HG02588 (cell line): ENCODE measurements at regions not wholly inside any gene's neighbourhood (a gene's known extent, or its start where the extent isn't known, plus 50 kb on each side); places are given as distances from the start of the nearest gene placed in this dataset.
"Not testable (repeated sequence)": the region's sequence is repeated elsewhere in the genome, so short reads cannot be mapped to it uniquely, and the experiment has no call there.

Source experiments
- ATAC-seq: cut with Tn5 transposase; IDR thresholded peaks from one replicate; pipeline ENCODE4 v1.9.1; 2021; ENCODE audit warnings: mild to moderate bottlenecking, moderate library complexity; ENCODE audit not compliant: unreplicated experiment

DNA sequence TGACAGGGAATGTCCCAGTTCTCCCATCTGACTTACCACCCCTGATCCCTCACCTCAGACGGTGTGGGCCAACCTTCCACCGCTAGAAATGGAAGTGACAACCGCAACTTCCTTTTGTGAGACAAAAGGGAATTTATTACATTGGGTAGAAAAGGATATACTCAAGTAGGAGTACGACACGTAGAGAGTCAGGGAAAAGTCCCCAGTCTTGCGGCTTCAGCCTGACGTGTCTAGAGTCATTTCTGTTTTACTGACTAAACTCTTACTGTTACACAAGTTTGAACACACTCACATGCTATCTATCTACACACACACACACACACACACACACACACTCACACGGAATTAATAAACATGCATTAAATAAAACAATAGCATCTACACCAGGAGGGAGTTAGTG lies 178.9 kb downstream of the COPRS start:
- no peak for ATAC-seq

DNA sequence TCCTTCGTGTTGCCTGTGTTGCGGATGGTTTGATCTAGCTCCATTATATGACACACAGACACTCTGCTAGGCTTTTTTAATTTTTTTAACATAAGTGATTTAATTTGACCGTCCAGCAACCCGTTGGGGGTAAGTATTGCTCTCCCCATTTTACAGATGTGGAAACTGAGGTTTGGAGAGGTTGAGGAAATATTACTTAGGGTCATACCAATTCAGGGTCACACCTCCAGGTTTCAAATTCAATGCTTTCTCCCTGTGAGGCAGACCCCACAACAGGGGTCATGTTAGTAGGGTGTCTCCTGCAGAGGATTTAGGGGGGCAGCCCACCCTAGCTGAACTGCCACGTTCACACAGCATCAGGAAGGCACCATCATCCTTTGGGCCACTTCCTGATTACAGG lies 179.4 kb downstream of the COPRS start:
- ATAC-seq: no peak

DNA sequence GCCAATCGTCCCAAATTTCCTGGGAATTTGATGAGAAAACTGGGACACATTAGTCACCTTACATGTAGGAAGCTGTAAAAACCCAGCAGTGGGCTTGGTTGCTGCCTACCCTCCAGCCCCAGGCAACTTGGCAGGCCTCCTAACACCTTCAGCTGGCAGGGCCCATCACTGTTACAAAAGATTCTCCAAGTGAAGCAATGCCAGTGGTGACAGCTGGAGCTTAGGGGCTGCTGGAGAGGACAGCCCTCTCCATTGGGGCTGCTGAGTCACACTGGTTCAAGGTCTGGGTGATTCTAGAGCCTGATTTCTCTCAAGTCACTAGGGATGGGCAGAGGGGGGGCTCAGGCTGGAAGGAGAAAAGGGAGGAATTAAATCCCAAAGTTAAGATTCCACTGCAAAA lies 180.6 kb downstream of the COPRS start:
- no peak for ATAC-seq

DNA sequence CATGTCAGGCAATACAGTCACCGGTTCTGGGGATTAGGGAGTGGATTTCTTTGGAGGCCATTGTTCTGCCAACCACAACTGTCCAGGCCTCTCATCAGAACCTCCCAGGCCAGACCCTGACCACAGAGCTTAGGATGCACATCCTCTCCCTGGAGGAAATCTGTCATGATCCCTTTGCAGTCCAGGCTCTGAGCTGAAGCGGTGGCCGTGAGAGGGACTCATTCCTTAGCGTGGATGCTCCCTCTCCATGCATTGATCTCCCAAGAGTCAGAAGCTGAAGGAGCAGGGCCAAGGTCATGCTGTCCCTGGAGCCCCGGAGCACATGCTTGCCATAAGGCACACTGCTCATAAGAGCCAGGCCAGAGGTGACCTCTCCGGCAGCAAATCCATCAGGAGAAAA lies 181.4 kb downstream of the COPRS start:
- no peak for ATAC-seq

DNA sequence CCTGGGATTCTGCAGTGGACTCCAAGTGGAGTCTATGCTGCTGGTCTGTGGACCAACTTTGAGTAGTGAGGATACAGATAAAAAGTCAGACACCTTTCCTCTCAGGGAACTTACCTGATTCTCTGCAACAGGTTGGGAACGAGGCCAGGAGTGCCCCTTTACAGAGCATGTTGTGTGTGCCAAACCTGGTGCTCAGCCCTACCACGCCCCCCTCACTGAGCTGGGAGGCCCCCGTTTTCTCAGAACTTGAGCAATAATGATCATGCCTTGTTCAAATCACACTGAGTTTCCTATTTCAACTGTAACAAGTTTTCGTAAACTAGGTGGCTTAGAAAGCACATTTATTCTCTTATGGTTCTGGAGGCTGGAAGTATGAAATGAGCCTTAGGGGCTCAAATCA lies 182.0 kb downstream of the COPRS start:
- no peak for ATAC-seq

DNA sequence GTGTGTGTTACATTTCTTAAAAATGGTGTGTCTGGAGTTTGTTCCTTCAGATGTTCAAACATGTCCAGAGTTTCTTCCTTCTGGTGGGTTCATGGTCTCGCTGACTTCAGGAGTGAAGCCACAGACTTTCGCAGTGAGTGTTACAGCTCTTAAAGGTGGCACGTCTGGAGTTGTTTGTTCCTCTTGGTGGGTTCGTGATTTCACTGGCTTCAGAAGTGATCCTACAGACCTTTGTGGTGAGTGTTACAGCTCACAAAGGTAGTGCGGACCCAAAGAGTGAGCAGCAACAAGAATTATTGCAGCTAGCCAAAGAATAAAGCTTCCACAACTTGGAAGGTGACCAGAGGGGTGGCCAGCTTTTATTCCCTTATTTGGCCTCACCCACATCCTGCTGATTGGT lies 183.7 kb downstream of the COPRS start:
- not testable (repeated sequence) for ATAC-seq

- no peak for ATAC-seq
Observed at GRCh38 chr17:31674717-31675349, 184.2 kb downstream of the COPRS start.

DNA sequence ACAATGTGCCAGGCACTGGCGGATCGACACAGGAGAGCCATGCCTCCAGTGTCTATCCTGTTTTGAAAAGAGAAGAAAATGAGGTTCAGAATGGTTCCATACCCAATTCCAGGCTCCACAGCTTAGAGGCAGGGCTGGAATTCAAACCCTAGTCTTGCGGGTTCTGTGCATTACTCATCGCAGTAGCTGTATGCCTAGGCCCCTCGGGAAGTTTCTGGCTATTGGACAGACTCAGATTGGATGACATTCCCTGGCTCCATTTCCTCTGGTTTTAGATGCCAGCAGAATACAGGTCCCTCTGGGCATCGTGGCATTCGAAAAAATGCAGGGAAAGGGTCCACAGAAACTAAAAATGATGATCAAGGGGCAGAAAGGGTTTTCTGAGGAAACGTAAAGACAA lies 184.7 kb downstream of the COPRS start:
- ATAC-seq: no peak

- ATAC-seq: no peak
Observed at GRCh38 chr17:31673076-31673475, 186.0 kb downstream of the COPRS start.

- no peak for ATAC-seq
Observed at GRCh38 chr17:31672161-31672819, 186.8 kb downstream of the COPRS start.

- no peak for ATAC-seq
Observed at GRCh38 chr17:31663576-31663975, 195.5 kb downstream of the COPRS start.

GRCh38 chr17:31660684-31661083 lies 198.4 kb downstream of the COPRS start:
- ATAC-seq: no peak

DNA sequence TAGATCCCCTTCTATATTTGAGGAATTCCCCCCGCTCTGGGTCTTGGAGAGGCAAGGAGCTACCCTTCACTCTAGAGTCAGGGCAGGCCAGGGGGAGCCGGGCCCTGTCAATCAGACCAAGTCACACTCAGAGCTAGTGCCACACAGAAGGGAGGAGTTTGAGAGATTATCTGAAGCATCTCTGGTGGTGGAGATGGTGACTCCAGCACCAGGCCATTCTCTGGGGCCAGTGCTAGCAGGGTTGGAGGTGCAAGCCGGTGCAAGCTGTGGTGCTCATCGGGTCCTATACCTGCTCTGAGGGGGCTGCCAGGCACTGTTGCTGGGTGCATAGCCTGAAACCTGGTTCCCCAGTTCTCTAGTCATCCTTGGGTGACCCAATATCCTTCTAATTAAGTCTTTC lies 201.2 kb downstream of the COPRS start:
- no peak for ATAC-seq

- no peak for ATAC-seq
Observed at GRCh38 chr17:31654936-31655335, 204.1 kb downstream of the COPRS start.

- no peak for ATAC-seq
Observed at GRCh38 chr17:31653691-31654090, 205.4 kb downstream of the COPRS start.

- no peak for ATAC-seq
Observed at GRCh38 chr17:31650756-31651520, 208.1 kb downstream of the COPRS start.

DNA sequence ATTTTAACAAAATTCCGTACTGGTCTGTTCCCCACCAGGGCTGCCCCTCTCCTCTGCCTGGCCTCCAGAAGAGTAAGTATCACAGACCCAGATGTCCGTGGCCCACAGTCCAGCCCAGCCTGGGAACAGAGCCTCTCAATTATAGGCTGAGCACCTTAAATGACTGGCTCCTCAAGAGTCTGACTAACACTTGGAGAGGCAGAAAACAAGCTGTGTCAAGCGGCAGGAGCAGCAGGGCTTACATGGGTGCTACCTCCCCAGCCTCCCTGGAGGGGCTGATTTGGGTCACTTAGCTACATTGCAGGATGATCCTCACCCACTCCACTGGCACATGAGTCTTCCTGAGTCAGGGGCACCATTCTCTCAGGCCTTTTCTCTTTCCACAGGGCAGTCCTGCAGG lies 209.7 kb downstream of the COPRS start:
- ATAC-seq: no peak

DNA sequence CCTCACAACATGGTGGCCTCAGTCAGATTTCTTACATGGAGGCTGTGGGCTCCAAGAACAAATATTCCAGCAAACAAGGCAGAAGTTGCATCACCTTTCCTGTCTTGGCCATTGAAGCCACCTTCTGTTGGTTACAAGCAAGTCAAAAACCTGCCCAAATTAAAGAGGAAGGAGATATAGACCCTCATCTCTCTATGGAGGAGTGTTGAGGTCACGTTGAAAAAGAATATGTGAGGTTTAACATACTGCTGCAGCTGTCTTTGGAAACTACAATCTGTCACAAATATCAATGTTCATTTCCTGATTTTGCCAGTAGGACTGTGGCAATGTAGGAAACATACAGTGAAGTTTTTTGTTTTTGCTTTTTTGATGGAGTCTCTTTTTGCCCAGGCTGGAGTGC lies 211.4 kb downstream of the COPRS start:
- no peak for ATAC-seq

DNA sequence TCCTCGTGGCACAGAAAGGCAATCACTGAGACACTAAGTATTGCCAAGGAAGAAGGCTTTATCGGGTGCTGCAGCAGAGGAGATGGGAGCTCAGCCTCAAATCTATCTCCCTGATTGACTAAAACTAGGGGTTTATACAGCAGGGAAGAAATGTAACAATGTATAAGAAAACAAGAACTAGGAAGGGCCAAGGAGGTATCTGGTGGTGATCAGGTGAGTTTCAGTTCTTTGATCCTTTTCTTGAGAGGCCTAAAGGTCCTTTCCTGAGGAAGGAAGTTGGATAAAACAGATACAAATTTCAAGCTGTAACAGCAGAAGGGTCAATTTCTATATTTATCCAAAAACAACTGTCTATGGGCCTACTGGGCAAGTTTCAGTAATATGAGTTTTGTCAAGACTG lies 212.4 kb downstream of the COPRS start:
- ATAC-seq: no peak

- no peak for ATAC-seq
Observed at GRCh38 chr17:31645351-31645750, 213.7 kb downstream of the COPRS start.

DNA sequence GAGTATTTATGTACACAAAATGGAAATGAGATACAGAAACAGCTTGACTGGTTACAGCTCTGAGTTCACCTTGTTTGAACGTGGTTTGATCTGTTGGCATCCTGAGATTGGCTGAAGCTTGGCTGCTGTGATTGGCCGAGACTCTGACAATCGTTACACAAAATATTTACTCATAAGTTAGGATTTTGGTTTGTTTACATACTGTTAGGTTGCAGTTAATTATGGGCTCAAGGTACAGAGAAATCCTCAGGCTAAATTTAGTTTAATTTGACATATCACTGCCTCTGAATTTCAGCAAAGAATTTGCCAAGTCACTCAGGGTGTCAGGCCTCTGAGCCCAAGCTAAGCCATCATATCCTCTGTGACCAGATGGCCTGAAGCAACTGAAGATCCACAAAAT lies 227.3 kb downstream of the COPRS start:
- ATAC-seq: no peak

GRCh38 chr17:31630866-31631265 lies 228.2 kb downstream of the COPRS start:
- ATAC-seq: not testable (repeated sequence)
